ENCODE measurements at regions not wholly inside any gene's neighbourhood (a gene's known extent, or its start where the extent isn't known, plus 50 kb on each side); places are given as distances from the start of the nearest gene placed in this dataset.

DNA sequence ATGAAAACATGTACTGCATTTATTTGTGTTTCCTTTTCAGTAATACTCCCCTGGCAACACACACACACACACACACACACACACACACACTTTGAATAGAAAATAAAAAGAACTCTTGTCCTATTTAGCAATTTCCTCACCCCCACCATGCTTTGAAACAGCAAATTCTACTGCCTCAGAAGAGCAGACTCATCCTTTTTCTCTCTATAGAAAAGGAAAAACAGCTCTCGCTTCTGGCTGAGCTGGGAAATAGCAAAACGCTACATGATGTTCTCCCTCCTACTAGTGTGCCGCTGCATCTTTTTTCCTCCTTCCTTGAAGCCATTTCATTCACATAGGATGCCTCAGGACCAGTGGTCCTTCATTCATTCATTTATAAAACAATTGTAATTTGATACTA is 453.6 kb downstream of the CSNK1G3 start:
- TF ChIP-seq GLIS3 (CRISPR knock-in tag; IDR thresholded peaks at IDR 0.05) (no peak), ZC3H10 (CRISPR knock-in tag; IDR thresholded peaks at IDR 0.05) (no peak), RARB (CRISPR knock-in tag; IDR thresholded peaks at IDR 0.05) (no peak), TOX (CRISPR knock-in tag; IDR thresholded peaks at IDR 0.05; ENCODE audit: borderline replicate concordance) (no peak), OSR1 (CRISPR knock-in tag; IDR thresholded peaks at IDR 0.05) (no peak), TSHZ2 (CRISPR knock-in tag; IDR thresholded peaks at IDR 0.05) (no peak), ZNF70 (CRISPR knock-in tag; IDR thresholded peaks at IDR 0.05) (no peak), BACH2 (CRISPR knock-in tag; IDR thresholded peaks at IDR 0.05; ENCODE audit: borderline replicate concordance) (no peak), ZNF8 (CRISPR knock-in tag; IDR thresholded peaks at IDR 0.05) (no peak), ARNTL (CRISPR knock-in tag; IDR thresholded peaks at IDR 0.05; ENCODE audit: borderline replicate concordance, low read depth) (no peak), SNAI2 (CRISPR knock-in tag; IDR thresholded peaks at IDR 0.05) (no peak), ZFP30 (CRISPR knock-in tag; IDR thresholded peaks at IDR 0.05) (no peak), PPARA (CRISPR knock-in tag; IDR thresholded peaks at IDR 0.05; ENCODE audit: borderline replicate concordance) (no peak), ZFP3 (CRISPR knock-in tag; IDR thresholded peaks at IDR 0.05) (no peak)
- TF ChIP-seq, protein P1, sequence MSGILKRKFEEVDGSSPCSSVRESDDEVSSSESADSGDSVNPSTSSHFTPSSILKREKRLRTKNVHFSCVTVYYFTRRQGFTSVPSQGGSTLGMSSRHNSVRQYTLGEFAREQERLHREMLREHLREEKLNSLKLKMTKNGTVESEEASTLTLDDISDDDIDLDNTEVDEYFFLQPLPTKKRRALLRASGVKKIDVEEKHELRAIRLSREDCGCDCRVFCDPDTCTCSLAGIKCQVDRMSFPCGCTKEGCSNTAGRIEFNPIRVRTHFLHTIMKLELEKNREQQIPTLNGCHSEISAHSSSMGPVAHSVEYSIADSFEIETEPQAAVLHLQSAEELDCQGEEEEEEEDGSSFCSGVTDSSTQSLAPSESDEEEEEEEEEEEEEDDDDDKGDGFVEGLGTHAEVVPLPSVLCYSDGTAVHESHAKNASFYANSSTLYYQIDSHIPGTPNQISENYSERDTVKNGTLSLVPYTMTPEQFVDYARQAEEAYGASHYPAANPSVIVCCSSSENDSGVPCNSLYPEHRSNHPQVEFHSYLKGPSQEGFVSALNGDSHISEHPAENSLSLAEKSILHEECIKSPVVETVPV (CRISPR knock-in tag; IDR thresholded peaks at IDR 0.05), result no peak
- TF ChIP-seq, protein P2, sequence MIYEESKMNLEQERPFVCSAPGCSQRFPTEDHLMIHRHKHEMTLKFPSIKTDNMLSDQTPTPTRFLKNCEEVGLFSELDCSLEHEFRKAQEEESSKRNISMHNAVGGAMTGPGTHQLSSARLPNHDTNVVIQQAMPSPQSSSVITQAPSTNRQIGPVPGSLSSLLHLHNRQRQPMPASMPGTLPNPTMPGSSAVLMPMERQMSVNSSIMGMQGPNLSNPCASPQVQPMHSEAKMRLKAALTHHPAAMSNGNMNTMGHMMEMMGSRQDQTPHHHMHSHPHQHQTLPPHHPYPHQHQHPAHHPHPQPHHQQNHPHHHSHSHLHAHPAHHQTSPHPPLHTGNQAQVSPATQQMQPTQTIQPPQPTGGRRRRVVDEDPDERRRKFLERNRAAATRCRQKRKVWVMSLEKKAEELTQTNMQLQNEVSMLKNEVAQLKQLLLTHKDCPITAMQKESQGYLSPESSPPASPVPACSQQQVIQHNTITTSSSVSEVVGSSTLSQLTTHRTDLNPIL (CRISPR knock-in tag; IDR thresholded peaks at IDR 0.05; ENCODE audit: low read depth), result no peak
- TF ChIP-seq, protein P3, sequence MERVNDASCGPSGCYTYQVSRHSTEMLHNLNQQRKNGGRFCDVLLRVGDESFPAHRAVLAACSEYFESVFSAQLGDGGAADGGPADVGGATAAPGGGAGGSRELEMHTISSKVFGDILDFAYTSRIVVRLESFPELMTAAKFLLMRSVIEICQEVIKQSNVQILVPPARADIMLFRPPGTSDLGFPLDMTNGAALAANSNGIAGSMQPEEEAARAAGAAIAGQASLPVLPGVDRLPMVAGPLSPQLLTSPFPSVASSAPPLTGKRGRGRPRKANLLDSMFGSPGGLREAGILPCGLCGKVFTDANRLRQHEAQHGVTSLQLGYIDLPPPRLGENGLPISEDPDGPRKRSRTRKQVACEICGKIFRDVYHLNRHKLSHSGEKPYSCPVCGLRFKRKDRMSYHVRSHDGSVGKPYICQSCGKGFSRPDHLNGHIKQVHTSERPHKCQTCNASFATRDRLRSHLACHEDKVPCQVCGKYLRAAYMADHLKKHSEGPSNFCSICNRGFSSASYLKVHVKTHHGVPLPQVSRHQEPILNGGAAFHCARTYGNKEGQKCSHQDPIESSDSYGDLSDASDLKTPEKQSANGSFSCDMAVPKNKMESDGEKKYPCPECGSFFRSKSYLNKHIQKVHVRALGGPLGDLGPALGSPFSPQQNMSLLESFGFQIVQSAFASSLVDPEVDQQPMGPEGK (CRISPR knock-in tag; IDR thresholded peaks at IDR 0.05; ENCODE audit: borderline replicate concordance), result no peak
- no peak for ATAC-seq

- no peak for TF ChIP-seq SNAI2 (CRISPR knock-in tag; IDR thresholded peaks at IDR 0.05)
- no peak for TF ChIP-seq RARB (CRISPR knock-in tag; IDR thresholded peaks at IDR 0.05)
- TF ChIP-seq, protein P2 (CRISPR knock-in tag; IDR thresholded peaks at IDR 0.05; ENCODE audit: low read depth), result no peak
- TF ChIP-seq ZNF70 (CRISPR knock-in tag; IDR thresholded peaks at IDR 0.05), result no peak
- TF ChIP-seq ZFP30 (CRISPR knock-in tag; IDR thresholded peaks at IDR 0.05), result no peak
- TF ChIP-seq PPARA (CRISPR knock-in tag; IDR thresholded peaks at IDR 0.05; ENCODE audit: borderline replicate concordance), result no peak
- TF ChIP-seq, protein P1 (CRISPR knock-in tag; IDR thresholded peaks at IDR 0.05), result no peak
- TF ChIP-seq ZC3H10 (CRISPR knock-in tag; IDR thresholded peaks at IDR 0.05), result no peak
- no peak for ATAC-seq
These were observed 452.9 kb downstream of the CSNK1G3 start for GRCh38 chr5:123964884-123965283.

GRCh38 chr5:123960526-123960925 is 448.5 kb downstream of the CSNK1G3 start:
- ATAC-seq, result no peak
- TF ChIP-seq ZNF565 (CRISPR knock-in tag; conservative IDR thresholded peaks at IDR 0.05; ENCODE audit: low read depth), result no peak
- no peak for TF ChIP-seq ZFP3 (CRISPR knock-in tag; IDR thresholded peaks at IDR 0.05)
- TF ChIP-seq GLIS3 (CRISPR knock-in tag; IDR thresholded peaks at IDR 0.05), result no peak
- no peak for TF ChIP-seq TOX (CRISPR knock-in tag; IDR thresholded peaks at IDR 0.05; ENCODE audit: borderline replicate concordance)
- TF ChIP-seq SNAI2 (CRISPR knock-in tag; IDR thresholded peaks at IDR 0.05), result no peak
- TF ChIP-seq, protein P3 (CRISPR knock-in tag; IDR thresholded peaks at IDR 0.05; ENCODE audit: borderline replicate concordance), result no peak
- TF ChIP-seq PPARA (CRISPR knock-in tag; IDR thresholded peaks at IDR 0.05; ENCODE audit: borderline replicate concordance), result no peak
- TF ChIP-seq POU6F1 (CRISPR knock-in tag; IDR thresholded peaks at IDR 0.05; ENCODE audit: borderline replicate concordance, low read depth), result no peak
- TF ChIP-seq, protein P1 (CRISPR knock-in tag; IDR thresholded peaks at IDR 0.05), result no peak
- TF ChIP-seq CSDC2 (CRISPR knock-in tag; IDR thresholded peaks at IDR 0.05), result no peak
